KMS-11 (cell line): ENCODE measurements at regions not wholly inside any gene's neighbourhood (a gene's known extent, or its start where the extent isn't known, plus 50 kb on each side); places are given as distances from the start of the nearest gene placed in this dataset.
"Not testable (repeated sequence)": the region's sequence is repeated elsewhere in the genome, so short reads cannot be mapped to it uniquely, and the experiment has no call there.

ENCODE experiments used
- H2AFZ ChIP-seq: fragments of 200-600 bp; sonication (generic); 2 replicates; pipeline ENCODE4 v1.6.1; 2016; ENCODE audit warnings: antibody characterized with exemption, mixed run types, low read depth
- H3K27ac ChIP-seq: fragments of 200-600 bp; sonication (generic); 2 replicates; pipeline ENCODE4 v1.6.1; 2016; ENCODE audit warnings: mild to moderate bottlenecking, mixed run types
- H3K27me3 ChIP-seq: fragments of 200-600 bp; sonication (generic); 2 replicates; pipeline ENCODE4 v1.6.1; 2017; ENCODE audit warnings: mild to moderate bottlenecking, low read depth, mixed run types, moderate library complexity; ENCODE audit not compliant: insufficient read depth
- H3K36me3 ChIP-seq: fragments of 200-600 bp; sonication (generic); 2 replicates; pipeline ENCODE4 v1.6.1; 2017; ENCODE audit warnings: mild to moderate bottlenecking, mixed run types; ENCODE audit not compliant: insufficient read depth
- H3K4me1 ChIP-seq: fragments of 200-600 bp; sonication (generic); 2 replicates; pipeline ENCODE4 v1.6.1; 2016; ENCODE audit warnings: mild to moderate bottlenecking, low read depth, mixed run types; ENCODE audit not compliant: poor library complexity, severe bottlenecking
- H3K4me2 ChIP-seq: fragments of 200-600 bp; sonication (generic); 2 replicates; pipeline ENCODE4 v1.7.0; 2016; ENCODE audit warnings: mild to moderate bottlenecking, mixed run types
- H3K4me3 ChIP-seq: fragments of 200-600 bp; sonication (generic); IDR thresholded peaks from 2 replicates; pipeline ENCODE4 v1.6.1; 2017; ENCODE audit warnings: low read depth, low read length, mixed read lengths; ENCODE audit not compliant: insufficient read depth
- H3K79me2 ChIP-seq: fragments of 200-600 bp; sonication (generic); 2 replicates; pipeline ENCODE4 v1.6.1; 2016; ENCODE audit warnings: low read depth, mixed run types; ENCODE audit not compliant: insufficient read depth
- H3K9ac ChIP-seq: fragments of 200-600 bp; sonication (generic); 2 replicates; pipeline ENCODE4 v1.6.1; 2016; ENCODE audit warnings: mild to moderate bottlenecking, mixed run types
- H4K20me1 ChIP-seq: fragments of 200-600 bp; sonication (generic); 2 replicates; pipeline ENCODE4 v1.6.1; 2016; ENCODE audit warnings: mild to moderate bottlenecking, mixed run types; ENCODE audit not compliant: insufficient read depth
- CTCF ChIP-seq: fragments of 200-600 bp; sonication (generic); conservative IDR thresholded peaks from 2 replicates; pipeline ENCODE4 v1.6.1; 2017; ENCODE audit warnings: low read depth, mild to moderate bottlenecking, antibody characterized with exemption, low read length, moderate library complexity, mixed read lengths

DNA sequence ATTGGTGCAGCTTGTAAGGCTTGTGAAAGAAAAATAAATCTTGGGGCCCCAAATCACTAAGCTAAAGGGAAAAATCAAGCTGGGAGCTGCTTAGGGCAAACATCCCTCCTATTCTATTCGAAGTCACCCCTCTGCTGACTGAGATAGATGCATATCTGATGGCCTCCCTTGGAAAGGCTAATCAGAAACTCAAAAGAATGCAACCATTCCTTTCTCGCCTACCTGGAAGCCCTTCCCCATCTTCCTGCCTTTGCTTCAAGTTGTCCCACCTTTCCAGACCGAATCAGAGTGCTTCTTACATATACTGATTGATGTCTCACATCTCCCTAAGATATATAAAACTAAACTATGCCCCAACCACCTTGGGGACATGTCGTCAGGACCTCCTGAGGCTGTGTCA lies 240.3 kb downstream of the SKIDA1 start:
- H3K9ac ChIP-seq: no peak overlapping the region
- no peak overlapping the region for H3K4me3 ChIP-seq
- H2AFZ ChIP-seq: no peak overlapping the region
- no peak overlapping the region for H3K4me2 ChIP-seq
- H3K4me1 ChIP-seq: no peaks in the 10 kb centered on the region
- H3K27ac ChIP-seq: no peak overlapping the region
- no peaks in the 10 kb centered on the region for H3K79me2 ChIP-seq
- no peaks in the 10 kb centered on the region for H3K36me3 ChIP-seq
- no peak for TF ChIP-seq CTCF
- no peaks in the 10 kb centered on the region for H4K20me1 ChIP-seq
- no peaks in the 10 kb centered on the region for H3K27me3 ChIP-seq

GRCh38 chr10:21284301-21284700 lies 241.2 kb downstream of the SKIDA1 start:
- no peak overlapping the region for H2AFZ ChIP-seq
- no peaks in the 10 kb centered on the region for H3K27me3 ChIP-seq
- H3K27ac ChIP-seq: no peak overlapping the region
- no peaks in the 10 kb centered on the region for H4K20me1 ChIP-seq
- H3K4me1 ChIP-seq: no peaks in the 10 kb centered on the region
- no peak for TF ChIP-seq CTCF
- H3K4me2 ChIP-seq: no peak overlapping the region
- H3K79me2 ChIP-seq: no peaks in the 10 kb centered on the region
- H3K4me3 ChIP-seq: no peak overlapping the region
- no peaks in the 10 kb centered on the region for H3K36me3 ChIP-seq
- H3K9ac ChIP-seq: no peak overlapping the region

DNA sequence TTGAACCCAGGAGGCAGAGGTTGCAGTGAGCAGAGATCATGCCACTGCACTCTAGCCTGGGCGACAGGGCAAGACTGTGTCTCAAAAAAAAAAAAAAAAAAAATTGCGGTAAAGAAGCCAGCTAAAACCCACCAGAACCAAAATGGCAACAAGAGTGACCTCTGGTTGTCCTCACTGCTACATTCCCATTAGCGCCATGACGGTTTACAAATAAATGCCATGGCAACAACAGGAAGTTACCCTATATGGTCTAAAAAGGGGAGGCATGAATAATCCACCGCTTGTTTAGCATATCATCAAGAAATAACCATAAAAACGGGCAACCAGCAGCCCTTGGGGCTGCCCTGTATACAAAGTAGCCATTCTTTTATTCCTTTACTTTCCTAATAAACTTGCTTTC lies 242.4 kb downstream of the SKIDA1 start:
- not testable (repeated sequence) for H3K9ac ChIP-seq, H2AFZ ChIP-seq, H3K27ac ChIP-seq, H3K4me1 ChIP-seq, H3K4me3 ChIP-seq, H3K79me2 ChIP-seq, H3K27me3 ChIP-seq, H4K20me1 ChIP-seq, H3K36me3 ChIP-seq, H3K4me2 ChIP-seq

- no peak overlapping the region for H2AFZ ChIP-seq
- H3K4me2 ChIP-seq: no peak overlapping the region
- no peak for TF ChIP-seq CTCF
- H3K27me3 ChIP-seq: no peaks in the 10 kb centered on the region
- no peak overlapping the region for H3K9ac ChIP-seq
- H3K4me3 ChIP-seq: no peak overlapping the region
- no peaks in the 10 kb centered on the region for H3K36me3 ChIP-seq
- no peaks in the 10 kb centered on the region for H3K4me1 ChIP-seq
- H3K27ac ChIP-seq: no peak overlapping the region
- no peaks in the 10 kb centered on the region for H4K20me1 ChIP-seq
- no peaks in the 10 kb centered on the region for H3K79me2 ChIP-seq
These were observed 243.6 kb downstream of the SKIDA1 start for GRCh38 chr10:21281765-21282484.

DNA sequence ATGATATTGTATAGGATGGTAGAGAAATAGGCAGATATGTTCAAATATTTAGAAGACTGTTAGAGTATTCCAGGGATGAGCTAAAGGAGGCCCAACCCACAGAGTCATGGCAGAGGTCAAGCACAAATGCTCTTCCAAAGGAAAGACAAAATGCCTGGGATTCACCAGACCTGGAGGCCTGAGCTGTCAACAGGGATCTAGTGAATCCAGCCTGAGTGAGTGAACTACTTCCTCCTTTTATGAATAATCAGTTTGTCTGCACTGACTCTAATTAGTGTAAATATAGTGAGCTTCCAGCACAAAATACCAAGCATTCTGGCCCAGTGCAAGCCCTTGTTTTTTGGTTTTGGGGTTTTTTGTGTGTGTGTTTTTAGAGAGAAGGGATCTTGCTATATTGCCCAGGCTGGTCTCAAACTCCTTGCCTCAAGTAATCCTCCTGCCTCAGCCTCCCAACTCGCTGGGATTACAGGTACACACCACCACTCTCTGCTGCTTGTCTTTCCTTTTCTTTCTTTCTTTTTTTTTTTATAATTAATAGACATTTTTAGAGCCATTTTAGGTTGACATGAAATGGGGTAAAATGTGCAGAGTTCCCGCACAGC lies 244.4 kb downstream of the SKIDA1 start:
- no peak overlapping the region for H3K4me2 ChIP-seq

More for the DNA sequence above, 244.4 kb downstream of the SKIDA1 start:
- Histone ChIP-seq H3K9ac (no peak overlapping the region), H3K27ac (no peak overlapping the region), H3K4me1 (no peaks in the 10 kb centered on the region), H3K27me3 (no peaks in the 10 kb centered on the region), H2AFZ (no peak overlapping the region), H3K36me3 (no peaks in the 10 kb centered on the region), H3K4me3 (no peak overlapping the region), H4K20me1 (no peaks in the 10 kb centered on the region), H3K79me2 (no peaks in the 10 kb centered on the region)
- no peak for TF ChIP-seq CTCF
